GM19438 (cell line): ENCODE measurements at regions not wholly inside any gene's neighbourhood (a gene's known extent, or its start where the extent isn't known, plus 50 kb on each side); places are given as distances from the start of the nearest gene placed in this dataset.

ENCODE experiments used
- ATAC-seq: cut with Tn5 transposase; IDR thresholded peaks from one replicate; pipeline ENCODE4 v1.9.1; 2021; ENCODE audit warnings: low read depth; ENCODE audit not compliant: unreplicated experiment

DNA sequence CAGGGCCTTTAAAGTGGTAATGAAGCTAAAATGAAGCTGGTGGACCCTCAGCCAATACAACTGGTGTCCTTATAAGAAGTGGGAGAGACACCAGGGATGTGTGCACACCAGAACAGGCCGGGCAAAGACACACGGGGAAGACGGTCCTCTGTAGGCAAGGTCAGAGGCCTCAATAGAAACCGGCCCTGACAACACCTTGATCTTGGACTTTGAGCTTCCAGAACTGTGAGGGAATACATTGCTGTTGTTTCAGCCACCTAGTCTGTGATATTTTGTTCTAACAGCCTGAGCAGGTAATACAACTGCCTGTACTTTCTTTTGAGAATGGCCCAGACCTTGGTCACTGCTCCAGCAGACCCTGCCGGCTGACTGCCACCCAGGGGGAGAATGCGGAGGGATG is 65.6 kb upstream of the FZD7 start:
- ATAC-seq, result no peak

DNA sequence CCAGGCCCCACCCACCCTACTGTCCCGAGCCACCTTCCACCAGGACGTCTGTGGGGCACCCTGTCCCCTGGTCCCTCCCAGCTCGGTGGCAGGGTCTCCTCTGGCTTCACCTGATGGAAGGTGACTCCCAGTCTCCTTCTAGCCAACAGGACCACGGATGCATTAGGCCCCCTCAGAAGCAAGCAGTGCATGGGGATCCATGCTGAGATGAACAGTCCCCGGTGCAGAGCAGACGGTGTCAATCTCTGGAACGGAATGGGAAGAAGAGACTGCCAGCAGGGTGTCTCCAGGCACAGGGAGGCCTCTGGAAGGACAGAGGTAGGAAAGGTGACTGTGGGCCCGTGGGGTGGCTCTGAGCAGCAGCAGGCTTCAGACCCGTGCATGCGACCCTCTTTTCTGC is 65.2 kb upstream of the FZD7 start:
- ATAC-seq, result no peak

DNA sequence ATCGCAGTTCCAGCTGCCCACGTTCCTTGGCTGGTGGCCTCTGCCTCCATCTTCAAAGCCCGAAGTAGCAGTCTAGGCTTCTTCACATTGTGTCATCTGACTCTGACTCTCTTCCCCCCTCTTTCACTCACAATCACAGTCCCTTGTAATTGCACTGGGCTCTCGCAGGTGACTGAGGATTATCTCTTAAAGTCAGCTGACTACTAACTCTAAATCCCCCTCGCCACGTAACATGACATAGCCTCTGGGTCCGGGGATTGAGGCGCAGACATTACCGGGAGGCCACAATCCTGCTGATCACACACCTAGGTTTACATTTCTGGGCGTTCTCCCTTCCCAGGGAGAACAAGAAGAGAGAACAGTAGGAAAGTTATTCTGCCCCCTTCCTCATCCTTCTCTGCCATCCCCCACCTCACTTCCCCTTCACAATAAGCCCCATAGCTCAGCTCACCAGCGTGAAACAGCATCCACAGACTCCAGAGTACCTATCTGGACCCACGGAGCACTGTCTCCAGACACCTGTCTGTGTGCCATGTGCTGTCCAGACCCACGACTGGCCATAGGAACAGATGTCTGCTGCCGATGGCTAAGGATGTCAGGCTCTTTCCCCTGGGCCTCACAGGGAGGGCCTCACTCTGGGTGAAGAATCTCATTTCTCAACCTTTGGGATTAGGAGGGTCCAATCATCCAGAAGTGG is 64.3 kb upstream of the FZD7 start:
- no peak for ATAC-seq

DNA sequence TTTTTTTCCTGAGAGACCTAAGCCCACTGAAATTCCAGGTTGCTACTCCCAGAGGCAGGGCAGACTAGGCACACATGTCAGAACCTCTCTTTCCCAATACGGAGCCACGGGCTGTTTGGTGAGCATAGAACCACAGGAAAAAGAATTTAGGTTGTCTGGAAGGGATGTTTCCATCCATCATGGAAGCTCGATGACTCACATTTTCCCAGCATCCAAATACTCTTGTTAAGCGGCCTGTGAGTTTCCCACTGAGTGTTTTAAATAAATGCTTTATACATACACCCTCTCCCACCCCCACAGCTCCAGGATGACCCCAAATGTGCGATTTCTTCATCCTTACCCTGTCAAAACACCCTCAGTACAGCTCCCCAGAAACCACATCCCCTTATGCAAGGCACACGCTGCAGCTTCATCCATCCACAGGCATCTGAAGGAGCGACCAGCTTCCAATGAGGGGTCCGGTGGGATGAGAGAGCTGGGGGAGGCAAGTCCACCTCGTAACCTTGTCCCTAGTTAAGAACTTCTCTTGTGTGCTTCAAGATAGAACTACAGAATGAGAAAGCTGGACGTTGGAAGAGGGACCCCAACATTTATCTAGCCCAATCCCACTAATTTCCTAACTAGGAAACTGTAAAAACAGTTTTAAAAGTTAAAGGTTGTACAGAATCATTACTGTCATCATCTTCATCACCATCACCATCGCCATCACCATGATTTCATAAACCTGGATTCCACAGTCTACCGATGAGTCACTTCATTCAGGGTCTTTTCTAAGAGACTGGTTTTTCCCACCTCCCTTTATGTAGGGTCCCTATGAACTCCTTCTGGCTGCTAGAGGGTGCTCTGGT is 63.5 kb upstream of the FZD7 start:
- no peak for ATAC-seq

DNA sequence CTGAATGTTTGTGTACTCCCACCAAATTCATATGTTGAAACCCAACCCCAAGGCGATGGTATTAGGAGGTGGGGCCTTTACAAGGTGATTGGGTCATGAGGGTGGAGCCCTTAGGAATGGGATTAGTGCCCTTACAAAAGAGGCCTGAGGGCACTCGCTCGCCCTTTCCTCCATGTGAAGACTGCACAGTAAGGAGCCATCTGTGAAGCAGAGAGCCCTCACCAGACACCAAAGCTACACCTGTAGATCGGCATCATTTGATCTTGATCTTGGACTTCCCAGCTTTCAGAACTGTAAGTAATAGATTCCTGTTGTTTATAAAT is 62.9 kb upstream of the FZD7 start:
- ATAC-seq, result no peak

DNA sequence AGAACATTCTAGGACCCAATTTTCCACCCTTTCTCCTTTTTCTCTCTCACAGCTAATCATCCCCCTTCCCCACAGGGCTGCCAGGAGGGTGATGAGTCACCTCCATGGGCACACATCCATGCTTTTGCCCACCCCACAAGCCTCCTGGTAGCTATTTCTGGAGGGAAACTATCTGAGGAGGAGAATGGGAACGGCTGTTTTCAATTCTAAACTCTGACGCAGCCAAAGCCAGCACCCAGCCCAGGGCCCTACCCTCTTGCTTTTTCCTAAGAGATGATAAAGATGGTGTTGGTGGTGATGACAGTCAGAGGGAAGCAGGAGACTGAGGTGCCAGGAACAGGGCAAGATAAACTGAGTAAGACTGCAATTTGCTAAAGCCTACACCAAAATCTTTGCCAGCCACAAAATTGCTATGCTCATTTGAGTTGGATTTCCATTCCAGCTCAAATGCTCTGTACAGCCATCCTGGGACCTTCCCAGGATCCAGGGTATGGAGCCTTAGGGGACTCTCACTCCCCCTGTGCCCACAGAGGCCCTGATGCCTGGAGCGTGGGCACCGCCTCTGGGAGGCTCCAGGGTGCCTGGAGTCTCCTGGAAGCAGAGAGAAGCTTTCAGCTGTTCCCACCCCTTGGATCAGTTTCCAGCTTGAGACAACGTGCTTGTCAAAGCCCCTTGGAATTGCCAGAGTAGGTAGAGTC is 62.0 kb upstream of the FZD7 start:
- ATAC-seq, result no peak

DNA sequence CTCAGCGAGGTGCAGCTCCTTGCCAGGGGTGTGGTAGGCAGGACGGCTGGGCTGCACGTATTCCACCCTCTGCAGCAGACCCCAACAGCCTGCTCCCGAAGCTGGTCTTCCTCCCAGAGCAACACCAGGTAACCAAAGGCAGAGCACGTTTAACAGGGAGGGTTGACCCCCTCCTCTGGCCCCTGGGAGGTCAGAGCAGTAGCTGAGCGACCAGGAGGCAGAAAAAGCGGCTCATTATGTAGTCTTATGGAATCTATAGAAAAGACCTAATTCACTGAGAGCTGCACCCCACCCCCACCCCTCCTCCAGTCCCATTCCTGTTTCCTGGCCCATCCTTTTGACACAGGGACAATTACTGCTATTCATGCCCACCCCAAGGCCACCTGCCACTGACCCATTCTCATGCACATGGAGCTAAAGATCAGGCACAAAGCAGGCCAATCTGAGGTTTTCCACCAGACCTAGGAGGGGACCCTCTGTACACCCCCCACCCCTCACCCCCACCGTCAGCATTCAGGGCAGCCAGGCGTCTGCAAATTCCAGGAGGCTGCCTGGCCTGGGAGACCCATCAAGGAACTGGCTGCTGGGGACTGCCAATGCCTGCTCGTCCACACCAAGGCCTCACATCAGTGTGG is 60.9 kb upstream of the FZD7 start:
- no peak for ATAC-seq

DNA sequence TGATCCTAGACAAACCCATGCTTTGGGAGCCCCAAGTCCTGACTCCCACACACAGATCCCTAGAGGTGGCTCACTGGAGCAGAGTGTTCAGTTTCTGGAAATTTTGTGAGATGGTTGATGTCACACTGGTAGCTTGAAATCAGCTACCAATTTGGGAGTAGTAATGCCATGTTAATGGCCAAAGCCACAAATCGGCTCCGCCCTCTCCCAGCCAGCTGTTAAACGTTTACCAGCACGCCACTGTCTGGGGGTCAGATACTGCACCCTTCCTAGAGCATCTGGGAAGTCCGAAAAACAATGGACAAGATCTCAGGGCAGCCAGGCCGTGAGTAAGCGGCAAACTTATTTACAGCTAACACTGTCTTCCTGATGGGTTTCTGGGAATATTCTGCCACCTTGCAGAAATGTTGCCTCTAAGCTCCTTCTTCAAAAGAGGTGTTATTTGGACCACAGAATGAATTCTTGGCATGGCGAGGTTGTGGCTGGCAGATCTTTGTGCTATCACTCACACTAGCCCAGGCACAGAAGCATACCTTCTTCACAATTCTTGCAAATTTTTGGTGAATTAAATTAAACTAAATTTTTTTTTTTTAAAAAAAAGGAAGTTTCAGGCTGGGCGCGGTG is 60.2 kb upstream of the FZD7 start:
- no peak for ATAC-seq

DNA sequence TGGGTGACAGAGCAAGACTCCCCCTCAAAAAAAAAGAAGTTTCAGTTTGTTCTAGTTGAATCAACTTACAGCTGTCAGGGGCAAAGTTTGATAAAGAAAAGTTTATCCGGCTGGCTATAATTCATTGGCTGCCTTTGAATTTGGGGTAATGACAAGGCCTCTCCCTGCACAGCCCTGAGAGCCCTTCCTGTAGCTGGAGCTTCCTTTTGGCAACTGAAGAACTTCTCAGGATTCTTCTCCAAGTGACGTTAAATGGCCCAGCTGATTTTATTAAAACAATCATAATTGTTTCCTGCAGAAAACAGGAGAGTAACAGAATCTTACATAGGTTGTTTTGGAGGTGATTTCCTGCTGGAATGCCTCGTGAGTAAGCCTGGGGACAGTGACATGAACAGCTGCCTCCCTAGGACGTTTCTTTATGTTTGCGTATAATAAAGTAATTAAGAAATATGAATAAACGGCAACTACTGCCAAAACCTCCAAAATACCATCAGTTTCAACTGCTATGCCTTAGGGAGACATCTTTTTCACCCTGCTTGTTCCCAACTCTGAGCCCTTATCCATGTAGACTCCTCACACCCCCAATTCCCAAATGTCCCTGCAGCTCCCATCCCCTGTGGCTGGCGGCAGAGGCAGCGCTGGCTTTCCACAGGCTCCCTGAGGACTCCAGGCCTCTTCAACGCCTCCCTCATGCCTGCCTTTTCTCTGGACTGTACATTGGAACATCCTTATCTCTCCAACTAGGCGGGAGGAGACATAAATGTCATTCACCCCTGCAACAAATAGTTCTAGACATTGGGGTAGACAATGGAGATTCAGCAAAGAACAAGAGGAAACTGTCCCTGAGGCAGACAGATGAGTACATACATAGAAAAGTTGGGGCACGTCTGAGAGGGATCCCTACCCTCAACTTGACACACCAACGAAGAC is 59.2 kb upstream of the FZD7 start:
- ATAC-seq, result no peak

DNA sequence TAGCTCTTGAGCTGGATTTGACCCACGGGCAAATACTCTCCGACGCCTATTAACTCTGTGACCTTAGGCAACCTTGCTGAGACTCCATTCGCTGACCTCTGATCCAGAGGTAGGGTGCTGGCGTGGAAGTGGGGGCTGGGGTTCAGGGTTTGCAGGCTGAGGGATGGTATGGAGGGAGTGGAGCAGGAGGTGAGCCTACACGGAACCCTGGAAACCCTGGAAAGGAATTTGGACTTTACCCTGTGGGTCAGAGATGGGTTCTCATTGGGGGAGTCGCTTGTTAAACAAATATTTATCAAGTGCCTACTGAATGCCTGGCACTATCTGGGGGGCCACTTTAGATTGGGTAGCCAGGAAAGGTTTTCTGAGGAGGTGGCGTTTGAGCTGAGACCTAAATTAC is 58.2 kb upstream of the FZD7 start:
- no peak for ATAC-seq

DNA sequence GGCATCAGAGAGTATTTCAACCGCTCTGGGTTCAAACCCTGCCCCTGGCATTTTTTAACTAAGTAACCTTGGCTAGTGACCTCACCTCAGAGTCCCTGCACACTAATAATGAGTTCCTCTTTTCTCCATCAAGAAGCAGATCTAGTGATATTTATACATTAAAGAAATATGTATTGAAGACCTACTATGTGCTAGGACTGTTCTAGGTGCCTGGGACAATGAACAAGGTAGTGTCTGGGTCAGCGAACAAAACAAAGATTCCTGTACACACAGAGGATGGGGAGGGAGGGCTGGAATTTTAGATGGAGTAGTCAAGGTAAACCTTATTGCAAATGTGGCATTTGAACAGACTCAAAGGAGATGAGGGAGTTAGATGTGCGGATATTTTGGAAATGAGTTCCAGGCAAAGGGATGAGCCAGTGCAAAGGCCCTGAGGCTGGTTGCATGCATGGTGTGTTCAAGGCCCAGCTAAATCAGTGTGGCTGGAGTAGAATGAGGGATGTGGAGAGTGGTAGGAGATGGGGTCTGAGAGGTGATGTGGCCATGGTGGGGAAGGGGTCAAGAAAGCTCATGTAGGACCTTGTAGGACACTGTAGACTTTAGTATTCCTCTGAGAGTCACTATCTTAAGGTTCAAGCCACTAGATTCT is 57.6 kb upstream of the FZD7 start:
- ATAC-seq, result no peak

DNA sequence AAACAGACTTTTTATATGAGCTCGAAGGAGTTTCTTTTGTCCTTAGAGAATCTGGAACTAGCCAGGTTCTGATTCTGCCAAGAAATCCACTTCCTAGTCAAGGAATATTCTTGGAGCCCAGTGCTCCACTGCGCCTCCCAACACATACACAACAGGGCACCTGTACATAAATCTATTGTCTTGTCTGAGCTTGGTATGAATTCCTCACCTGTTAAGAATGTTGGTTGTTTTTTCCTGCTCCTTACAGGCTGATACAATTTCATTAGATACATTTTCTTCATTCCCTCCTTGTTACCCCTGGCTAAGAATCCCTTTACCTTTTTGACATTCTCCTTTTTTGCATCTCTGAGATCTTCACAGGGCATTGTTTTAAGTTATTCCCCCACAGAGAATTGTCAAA is 56.0 kb upstream of the FZD7 start:
- no peak for ATAC-seq

DNA sequence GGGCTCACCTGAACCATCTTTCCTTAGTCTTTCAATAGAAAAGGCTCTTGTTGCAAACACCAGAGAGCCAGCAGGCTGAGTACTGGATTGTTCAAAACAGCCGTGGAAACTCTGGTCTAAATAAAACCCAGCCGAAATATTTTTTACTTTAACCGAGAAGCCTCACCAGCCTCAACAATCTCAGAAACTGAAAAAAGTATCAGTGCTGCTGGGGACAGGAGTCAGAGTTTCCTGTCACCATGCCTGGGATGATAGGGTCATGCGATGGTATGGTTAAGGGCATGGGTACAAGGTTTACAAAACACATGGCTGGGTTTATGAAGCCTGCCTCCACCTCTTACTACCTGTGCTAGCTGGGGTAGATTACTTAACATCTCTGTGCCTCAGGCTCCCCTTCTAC is 55.3 kb upstream of the FZD7 start:
- no peak for ATAC-seq

DNA sequence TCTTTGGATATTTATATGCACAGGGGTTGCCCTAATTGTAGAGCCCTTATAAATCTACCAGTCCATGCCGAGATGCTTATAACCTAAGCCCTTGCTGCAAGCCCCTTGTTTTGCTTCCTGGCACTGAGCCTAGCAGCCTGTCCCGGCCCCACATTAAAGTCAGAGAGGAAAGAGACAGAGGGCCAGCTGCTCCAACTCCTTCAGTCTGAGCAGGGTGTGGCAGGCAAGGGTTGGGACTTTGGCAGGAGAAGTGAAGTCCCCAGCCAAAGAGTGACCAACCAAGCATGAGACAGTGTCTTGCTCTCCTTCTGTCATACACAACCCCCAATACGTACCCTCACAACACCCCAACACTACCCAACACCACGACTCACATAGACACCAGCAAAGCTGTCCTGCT is 54.7 kb upstream of the FZD7 start:
- ATAC-seq, result no peak

DNA sequence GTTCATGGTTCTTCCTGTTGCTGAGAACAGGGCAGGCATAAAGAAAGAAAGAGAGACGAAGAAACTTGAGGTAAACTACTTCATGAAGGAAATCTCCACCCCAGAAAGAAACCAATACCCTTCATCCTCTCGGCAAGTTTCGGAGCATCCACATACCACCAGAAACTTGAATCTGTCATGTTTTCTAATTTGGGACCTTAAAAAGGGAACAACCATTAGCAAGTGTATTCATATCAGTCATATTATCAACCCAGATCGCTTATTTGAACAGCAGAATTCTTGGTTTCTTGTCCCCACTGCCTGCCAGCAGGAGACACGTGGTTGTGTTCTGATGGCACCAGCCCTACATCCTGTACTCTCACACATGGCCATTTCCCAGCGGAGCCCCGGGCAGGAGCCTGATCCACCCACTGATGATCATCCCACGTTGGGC is 53.2 kb upstream of the FZD7 start:
- peak; percentile 72 for ATAC-seq

DNA sequence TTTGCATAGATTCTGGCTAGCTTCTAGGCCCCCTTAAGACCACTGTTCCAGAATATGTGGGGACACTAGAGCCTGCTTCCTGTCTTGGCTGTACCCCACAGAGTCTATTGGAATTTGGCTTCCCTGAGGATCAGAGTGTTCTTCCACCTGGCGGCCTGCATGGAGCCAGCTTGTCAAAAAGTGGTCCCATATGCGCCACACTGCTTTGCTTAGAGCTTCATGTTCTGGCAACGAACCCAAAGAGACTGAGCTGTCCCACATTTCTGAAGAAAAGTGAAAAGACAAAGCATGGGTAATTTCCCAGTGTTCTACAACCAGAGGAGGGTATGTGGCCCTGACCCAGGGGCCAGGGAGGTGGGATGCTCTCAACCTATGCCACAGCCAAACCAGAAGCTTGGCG is 52.7 kb upstream of the FZD7 start:
- ATAC-seq, result no peak

DNA sequence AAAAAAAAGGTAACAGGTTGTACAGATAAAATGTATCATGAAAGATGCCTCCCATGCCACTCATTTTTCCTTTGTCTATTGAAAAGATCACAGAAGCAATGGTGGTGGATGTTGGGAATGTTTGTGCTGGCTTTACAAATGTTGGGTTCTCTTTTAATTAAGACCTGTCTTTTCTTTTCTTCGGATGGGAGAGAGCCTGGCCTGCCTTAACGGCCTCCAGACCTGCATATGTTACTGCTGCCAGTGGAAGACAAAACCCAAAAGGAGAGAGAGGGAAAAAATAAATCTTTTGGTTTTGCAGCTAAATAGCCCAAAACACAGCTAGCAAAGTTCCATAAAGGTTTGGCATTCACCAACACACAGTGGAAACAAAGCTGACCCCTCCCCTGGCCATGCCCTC is 50.5 kb upstream of the FZD7 start:
- no peak for ATAC-seq

DNA sequence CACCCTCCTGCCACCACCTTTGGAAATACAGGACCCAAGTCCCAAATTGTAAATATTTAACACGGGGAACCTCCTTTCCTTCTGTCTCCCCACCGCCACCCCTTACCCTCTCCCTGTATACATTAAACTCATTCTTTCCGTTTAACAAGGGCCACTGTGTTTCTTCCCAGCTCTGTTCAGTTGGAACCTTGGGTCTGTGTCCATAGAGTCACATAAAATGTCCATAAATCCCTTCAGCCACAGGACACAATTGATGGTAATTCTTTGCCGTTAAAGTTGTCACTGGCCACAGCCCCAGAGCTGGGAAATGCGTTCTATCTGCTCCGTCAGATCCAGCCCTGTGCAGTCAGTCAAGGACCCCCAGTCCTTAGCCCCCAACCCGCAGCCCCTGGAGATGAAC is 49.9 kb upstream of the FZD7 start:
- ATAC-seq, result no peak
